Occipital lobe (tissue), 1 donor: ENCODE measurements at regions not wholly inside any gene's neighbourhood (a gene's known extent, or its start where the extent isn't known, plus 50 kb on each side); places are given as distances from the start of the nearest gene placed in this dataset.

Source experiments
- DNase-seq: peaks from one replicate; lab custom pipeline; 2025; lab: John Stamatoyannopoulos, UW

- DNase-seq = no peak
Observed at GRCh38 chr10:31081937-31082840, 50.5 kb upstream of the ZNF438 start.

DNA sequence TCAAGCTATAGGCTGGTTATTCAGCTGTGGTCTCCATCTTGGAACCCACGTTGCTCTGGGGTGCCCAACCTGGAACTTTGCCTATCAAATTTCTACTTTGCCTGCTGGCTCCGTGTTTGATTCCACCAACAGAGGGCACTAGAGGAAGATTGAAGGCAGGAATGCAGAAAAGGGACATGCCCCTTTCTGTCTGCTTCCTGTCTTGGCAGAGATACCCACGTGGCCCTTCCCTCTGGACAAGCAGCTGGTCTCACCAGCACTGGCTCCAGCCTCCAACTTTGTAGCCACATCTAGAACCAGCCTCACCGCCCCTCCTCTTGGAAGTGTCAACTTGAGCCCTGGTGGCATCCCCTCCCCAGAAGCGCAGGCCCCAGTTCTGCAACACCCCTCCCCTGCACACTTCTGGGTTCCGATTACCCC is 52.1 kb upstream of the ZNF438 start:
- no peak for DNase-seq

DNA sequence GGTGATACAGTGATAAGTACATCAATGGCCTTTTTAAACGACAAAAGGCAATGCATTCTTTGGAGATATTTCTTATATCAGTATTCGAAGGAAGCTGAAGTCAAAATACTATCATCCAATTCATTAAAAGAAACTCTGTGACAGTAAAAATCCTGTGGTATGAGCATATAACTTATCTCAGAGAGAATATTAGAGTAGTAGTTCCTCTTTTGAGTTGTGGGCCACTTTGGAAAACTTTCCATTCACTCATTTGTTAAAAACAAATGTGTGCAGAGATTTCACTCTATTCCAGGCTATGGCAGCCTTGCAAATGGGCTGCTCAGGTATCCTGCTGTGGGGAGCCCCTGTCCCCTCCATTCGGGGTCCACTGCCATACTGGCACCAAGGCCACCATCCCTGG is 55.3 kb upstream of the ZNF438 start:
- no peak for DNase-seq

- no peak for DNase-seq
Observed at GRCh38 chr10:31087851-31088250, 56.2 kb upstream of the ZNF438 start.

- no peak for DNase-seq
Observed at GRCh38 chr10:31090894-31091607, 59.4 kb upstream of the ZNF438 start.

DNA sequence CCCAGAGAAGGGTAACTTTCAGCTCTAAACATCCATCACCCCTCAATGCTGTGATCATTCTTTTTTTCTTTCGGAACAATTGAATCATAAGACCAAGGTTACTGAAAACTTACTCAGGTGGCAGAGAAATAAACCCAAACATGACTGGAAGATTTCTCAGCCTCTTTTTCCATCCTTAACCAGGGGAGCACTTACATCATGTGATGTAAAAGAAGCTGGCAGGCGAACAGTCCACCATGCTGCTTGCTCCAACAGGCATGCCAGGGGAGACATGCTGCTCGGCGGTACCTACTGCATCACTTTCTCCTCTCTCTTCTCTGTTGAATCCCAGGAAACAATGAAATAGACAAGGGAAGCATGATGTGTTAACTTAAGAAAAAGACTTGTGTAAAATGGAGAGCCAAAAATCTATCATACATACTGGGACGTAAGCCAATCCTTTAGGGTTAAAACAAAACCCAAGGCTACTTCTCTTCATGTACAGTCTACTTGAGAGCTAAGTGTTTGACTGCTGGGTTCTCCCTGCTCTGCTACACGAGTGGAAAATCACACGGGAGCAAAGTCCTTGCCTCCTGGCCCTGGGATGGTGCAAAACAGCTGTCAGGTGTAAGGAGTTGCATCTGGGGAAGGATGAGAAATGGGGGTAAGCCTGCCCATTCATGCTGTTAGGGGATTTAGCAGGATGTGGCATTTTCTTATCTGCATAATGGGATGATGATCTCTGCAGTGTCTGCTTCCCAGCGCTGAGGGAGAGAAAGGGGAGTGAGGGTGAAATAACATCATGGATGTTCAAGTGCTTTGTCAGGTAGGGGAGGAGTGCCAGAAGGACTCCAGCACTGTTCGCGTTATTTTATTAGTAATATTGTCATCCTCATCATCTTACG is 64.3 kb upstream of the ZNF438 start:
- no peak for DNase-seq

DNA sequence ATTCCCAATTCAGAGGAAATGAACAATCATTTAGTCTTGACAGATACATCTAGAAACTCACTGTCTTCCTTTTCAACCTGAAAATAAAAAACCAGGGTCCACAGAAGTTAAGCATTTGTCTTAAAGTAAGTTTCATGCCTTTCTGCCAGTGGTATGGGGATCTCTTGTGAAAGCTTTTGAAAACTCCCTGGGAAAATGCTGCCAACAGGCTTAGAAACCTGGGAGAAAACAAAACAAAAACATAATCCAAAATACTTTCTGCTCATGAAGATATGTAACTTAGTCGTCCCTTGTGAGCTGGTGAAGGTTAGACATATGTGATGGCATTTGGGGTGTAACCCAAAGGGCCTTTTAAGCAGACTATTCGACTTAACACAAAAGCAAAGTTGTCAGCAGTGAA is 66.4 kb upstream of the ZNF438 start:
- no peak for DNase-seq

DNA sequence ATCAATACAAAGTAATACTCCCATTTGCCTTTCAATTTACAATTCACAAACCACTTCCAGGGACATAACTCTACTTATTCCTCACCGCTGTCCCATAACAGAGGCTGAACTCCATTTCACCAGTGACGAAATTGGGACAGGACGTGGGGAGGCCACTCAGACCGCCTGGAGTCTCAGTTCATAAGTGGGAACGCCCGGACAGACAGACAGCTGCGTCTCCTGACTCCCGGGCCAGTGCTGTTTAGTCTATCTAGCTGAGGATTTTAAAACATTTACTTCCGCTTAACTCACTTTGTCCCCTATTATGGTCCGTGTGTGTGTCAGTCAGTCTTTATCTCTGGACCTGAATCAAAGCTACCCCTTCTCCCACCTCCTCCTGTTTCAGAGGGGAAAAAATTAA is 67.4 kb upstream of the ZNF438 start:
- no peak for DNase-seq

- DNase-seq = no peak
Observed at GRCh38 chr10:31099664-31100063, 68.0 kb upstream of the ZNF438 start.

DNA sequence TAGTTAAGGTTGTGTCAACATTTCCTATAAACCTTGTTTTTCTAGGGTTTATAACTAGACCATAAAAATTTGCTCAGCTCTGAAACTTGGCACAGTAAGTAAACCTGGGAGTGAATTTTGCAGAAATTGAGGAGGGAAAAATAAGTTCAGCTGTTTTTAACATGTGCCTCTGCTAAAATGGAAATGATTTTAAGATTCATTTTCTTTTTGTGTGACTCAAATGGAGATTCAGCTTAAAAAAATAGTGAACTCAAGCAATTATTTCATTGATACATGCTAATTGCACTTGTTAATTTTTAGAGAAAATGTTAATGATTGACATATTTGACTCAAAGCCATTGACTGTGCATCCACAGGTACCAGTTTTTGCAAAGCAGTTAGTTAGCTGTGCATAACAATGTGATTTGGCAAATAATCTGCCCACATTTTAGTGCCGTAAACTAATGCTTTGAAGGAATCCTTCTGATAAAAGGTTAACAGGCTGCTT is 68.5 kb upstream of the ZNF438 start:
- no peak for DNase-seq

GRCh38 chr10:31100662-31101061 is 69.0 kb upstream of the ZNF438 start:
- no peak for DNase-seq

GRCh38 chr10:31101123-31101522 is 69.5 kb upstream of the ZNF438 start:
- DNase-seq = no peak

GRCh38 chr10:31102421-31102820 is 70.8 kb upstream of the ZNF438 start:
- DNase-seq = no peak

GRCh38 chr10:31103112-31103511 is 71.4 kb upstream of the ZNF438 start:
- DNase-seq = no peak

GRCh38 chr10:31112961-31113360 is 81.3 kb upstream of the ZNF438 start:
- no peak for DNase-seq

DNA sequence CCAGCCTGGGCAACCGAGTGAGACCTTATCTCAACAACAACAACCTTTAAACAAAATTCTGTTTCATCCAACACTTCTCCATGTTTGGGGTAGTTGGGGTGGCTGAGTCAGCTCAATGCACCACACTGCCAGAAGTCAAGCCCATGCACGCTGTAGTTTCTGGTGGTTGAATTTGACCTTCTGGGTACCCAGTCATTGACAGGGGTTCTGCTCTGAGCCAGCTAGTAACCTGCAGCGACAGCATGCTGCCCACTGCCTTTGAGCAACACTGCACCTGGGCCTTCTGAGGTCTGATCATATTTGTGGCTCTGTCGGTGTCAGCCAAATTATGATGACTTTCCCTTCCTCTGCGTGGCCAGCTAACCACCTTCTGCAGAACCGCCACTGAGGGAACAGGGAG is 84.6 kb upstream of the ZNF438 start:
- DNase-seq = no peak

DNA sequence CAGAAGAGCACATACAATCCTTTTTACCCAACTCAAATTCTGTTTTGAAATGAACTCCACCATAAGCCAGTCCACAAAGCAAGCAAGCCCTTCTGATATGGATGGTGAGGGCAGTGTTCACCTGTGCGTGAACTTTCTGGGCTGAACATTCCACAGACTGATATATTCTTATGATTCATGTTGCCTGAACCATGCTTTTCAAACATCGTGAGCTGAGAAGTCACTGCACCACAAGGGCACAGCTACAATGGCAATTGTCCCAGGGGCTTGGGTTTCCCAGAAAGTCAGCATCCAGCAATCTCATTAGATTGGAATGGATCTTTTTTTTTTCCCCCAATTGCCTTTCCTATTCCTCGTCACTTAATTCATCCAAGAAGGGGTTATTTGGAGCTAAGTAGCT is 86.9 kb upstream of the ZNF438 start:
- DNase-seq = no peak

DNA sequence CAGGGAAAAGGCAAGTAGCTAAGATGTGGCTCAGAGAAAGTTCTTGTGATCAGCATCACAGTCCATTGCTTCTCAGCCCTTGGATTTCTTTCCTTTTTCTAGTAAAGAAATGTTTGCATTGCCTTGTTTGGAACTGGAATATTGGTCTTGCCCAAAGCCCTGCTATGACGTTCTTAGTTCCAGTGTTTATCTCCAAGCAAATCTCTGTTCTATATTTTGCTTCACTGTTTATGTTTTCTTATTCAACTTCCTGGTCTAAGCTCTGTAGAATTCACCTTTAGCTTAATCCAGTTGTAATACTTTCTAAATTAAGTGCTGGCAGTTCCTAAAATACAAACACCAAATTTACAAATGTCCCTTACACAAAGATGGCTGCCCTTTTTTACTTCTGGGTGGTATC is 88.7 kb upstream of the ZNF438 start:
- no peak for DNase-seq

GRCh38 chr10:31120961-31121685 is 89.5 kb upstream of the ZNF438 start:
- DNase-seq = no peak

DNA sequence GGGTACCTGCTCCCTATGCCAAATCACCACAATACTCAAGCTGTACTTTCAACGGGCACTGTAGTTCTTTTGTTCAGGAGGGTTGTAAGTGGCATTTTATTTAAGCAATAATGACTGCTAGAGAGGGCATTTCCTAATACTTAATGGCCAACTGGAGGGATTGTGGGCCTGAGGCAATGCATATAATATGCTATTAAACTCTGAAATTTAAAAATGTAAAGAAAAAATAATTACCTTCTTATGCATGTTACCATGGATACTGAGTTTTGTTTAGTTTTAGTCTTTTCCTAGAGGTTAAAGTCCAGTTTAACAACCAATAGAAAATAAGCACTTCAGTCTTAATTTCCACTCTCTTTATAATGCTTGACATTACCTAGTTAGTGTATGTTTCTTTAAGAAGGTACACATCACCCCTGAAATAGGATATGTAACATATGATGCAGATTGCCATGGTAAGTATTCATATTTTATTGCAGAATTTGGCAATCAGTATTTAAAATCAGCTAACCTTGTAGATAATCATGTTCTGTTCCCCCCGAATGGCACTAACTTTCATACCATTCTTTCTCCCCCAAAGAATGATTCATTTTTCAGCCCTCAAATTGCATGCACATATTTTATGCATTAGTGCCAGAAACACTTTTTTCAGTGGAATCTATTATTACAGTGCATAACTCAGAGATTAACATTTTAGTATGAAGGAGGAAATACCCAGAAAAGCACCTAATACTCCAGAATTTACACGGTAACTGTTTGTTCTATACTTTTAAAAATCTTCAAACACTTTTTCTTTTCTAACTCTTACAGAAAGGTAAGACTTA is 90.3 kb upstream of the ZNF438 start:
- no peak for DNase-seq
